Bronchial epithelial cell (primary cell): ENCODE measurements at regions not wholly inside any gene's neighbourhood (a gene's known extent, or its start where the extent isn't known, plus 50 kb on each side); places are given as distances from the start of the nearest gene placed in this dataset.
A peak's percentile ranks its signal among the peaks of the same experiment; 100 is the strongest.

Source experiments
- DNase-seq: peaks from one replicate; pipeline ENCODE4 v3.0.0-alpha.2; 2010; ENCODE audit warnings: low read depth
- FAIRE-seq: peaks from 2 replicates; lab custom pipeline; 2011; peaks lifted over from hg19 to GRCh38; lab: Jason Lieb, UNC
- H3K27me3 ChIP-seq: 2 replicates; pipeline ENCODE4 v1.5.1; 2011; ENCODE audit warnings: low read length; ENCODE audit not compliant: control insufficient read depth, insufficient read depth
- H3K36me3 ChIP-seq: 2 replicates; pipeline ENCODE4 v1.5.1; 2011; ENCODE audit warnings: low read length; ENCODE audit not compliant: control insufficient read depth, insufficient read depth
- H3K4me3 ChIP-seq: 2 replicates; pipeline ENCODE4 v1.5.1; 2011; ENCODE audit warnings: mild to moderate bottlenecking, low read depth, low read length, control low read depth
- CTCF ChIP-seq: IDR thresholded peaks from 2 replicates; pipeline ENCODE4 v1.5.1; 2011; ENCODE audit warnings: mild to moderate bottlenecking, moderate library complexity, low read length, control low read depth, inconsistent platforms; ENCODE audit not compliant: insufficient read depth, severe bottlenecking

DNA sequence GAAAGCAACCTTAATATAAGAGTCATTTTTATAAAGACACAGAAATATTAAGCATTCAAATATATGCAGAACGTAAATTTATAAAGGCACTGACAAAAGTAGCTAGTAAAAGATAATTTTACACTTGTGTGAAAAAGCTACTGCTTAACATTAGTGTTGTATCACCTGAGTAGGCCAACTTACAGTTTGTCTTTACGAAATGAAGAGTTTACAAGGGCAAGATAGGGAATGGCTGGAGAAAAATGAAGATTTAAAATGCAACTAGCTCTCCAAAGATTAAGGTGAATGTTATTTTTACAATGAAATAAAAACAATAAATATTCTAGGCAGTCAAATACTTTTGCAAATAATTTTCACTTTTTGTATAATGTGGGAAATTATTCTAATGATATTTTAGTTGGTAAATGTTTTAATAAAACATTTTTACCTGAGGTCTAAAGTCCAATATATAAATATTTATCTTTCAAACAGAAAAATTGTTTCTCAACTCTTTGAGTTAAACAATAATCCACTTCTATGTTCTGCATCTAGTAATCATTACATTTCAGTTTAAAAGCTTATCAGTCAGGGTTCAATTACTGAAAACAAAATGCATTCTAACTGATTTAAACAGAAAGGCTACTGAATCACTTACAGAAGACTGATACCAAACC lies 382.6 kb downstream of the IPMK start:
- Histone ChIP-seq H3K4me3 (no peak overlapping the region), H3K27me3 (no peaks in the 10 kb centered on the region), H3K36me3 (no peaks in the 10 kb centered on the region)
- DNase-seq: no peak
- no peak for TF ChIP-seq CTCF
- no peak for FAIRE-seq

- no peak for DNase-seq
- no peaks in the 10 kb centered on the region for H3K27me3 ChIP-seq
- TF ChIP-seq CTCF: no peak
- no peaks in the 10 kb centered on the region for H3K36me3 ChIP-seq
- FAIRE-seq: no peak
- no peak overlapping the region for H3K4me3 ChIP-seq
These were observed 383.3 kb downstream of the IPMK start for GRCh38 chr10:57884407-57884806.

DNA sequence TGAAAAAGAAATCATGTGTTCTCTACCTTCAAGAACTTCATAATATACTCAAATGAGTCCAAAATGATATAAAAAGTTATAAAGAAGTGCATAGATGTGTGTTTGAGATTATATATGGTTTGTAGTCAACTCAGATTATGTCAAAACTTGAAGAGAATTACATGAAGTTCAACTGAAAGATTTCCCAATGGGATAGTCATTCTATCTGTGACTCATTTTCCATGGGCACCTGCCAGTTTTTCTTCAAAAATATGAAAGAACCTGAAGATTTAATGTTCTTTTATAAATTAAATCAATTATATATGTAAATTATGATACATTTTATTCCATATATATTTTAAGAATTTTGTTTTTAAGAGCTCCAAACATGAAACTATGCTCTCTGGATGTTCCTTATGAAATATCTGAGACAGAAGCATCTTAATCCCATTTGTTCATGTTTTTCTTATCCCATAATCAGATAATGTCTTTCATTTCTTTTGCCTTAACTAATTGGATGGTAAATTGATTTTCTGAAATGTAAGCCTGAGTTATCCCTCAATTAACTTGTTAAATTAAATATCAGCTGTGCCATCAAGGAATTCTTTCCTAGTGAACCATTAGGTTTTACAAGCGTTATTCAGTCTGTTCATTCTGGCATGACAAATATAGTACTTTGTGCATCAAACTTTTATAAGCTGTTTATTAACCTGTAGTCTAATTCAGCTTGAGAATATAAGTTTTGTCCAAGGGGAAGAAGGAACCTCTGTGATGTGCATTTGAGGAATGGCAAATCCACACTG lies 387.1 kb downstream of the IPMK start:
- TF ChIP-seq CTCF: no peak
- no peaks in the 10 kb centered on the region for H3K27me3 ChIP-seq
- FAIRE-seq: no peak
- no peak overlapping the region for H3K4me3 ChIP-seq
- H3K36me3 ChIP-seq: no peaks in the 10 kb centered on the region
- DNase-seq: peak; percentile 52

DNA sequence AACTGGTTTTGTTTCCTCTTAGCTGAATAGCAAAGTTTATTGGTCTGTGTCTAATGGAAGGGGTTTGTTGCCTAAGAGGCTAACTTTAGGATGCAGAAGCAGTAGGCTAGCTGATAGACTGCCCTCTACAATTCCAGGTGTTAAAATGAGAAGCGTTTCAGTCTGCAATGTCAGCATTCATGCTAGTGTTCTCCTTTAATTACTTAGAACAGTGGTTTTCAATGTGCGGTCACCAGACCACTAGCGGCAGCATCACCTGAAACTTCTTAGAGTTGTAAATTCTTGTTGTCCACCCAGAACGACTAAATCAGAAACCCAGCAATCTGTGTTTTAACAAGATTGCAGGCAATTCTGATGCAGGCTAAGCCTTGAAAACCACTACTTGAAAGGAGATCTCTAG lies 392.9 kb downstream of the IPMK start:
- DNase-seq (no peak), FAIRE-seq (no peak)
- TF ChIP-seq CTCF: no peak
- Histone ChIP-seq H3K27me3 (no peaks in the 10 kb centered on the region), H3K36me3 (no peaks in the 10 kb centered on the region), H3K4me3 (no peak overlapping the region)

DNA sequence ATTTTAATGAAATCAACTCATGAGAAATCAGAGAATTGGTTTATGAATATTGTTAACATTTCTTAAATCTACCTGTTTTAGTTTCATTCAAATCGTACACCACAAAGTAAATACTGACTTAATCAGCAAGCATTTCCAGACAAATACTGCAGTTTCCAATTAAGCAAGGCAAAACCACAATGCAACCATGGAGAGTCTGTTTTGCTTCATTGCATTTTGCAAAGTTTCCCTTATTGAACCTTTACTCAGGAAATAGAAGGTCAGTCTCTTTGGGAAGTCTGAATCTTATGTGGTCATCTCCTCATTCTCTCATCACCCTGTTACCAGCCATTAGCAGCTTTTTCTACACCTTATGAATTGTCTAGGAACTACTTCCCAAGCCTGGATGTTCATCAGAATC lies 400.5 kb downstream of the IPMK start:
- DNase-seq (peak; percentile 60), FAIRE-seq (no peak)
- TF ChIP-seq CTCF: no peak
- H3K36me3 ChIP-seq: no peaks in the 10 kb centered on the region
- no peak overlapping the region for H3K4me3 ChIP-seq
- H3K27me3 ChIP-seq: no peaks in the 10 kb centered on the region
